OCI-LY7 (cell line): ENCODE measurements at regions not wholly inside any gene's neighbourhood (a gene's known extent, or its start where the extent isn't known, plus 50 kb on each side); places are given as distances from the start of the nearest gene placed in this dataset.

Experiments
- EZH2phosphoT487 ChIP-seq: fragments of 200-600 bp; sonication (generic); IDR thresholded peaks from 2 replicates; pipeline ENCODE4 v1.6.1; 2018; ENCODE audit warnings: low read depth, borderline replicate concordance, mild to moderate bottlenecking, mixed run types, antibody characterized with exemption, low read length, moderate library complexity, mixed read lengths
- TF ChIP-seq, protein P1 (sequence below): fragments of 200-600 bp; sonication (generic); conservative IDR thresholded peaks from 2 replicates; pipeline ENCODE4 v1.5.1; 2014; ENCODE audit warnings: mild to moderate bottlenecking, antibody characterized with exemption, low read length, moderate library complexity, mixed read lengths

GRCh38 chr16:63876103-63876502 lies 1245.8 kb downstream of the CDH11 start:
- TF ChIP-seq, protein P1, sequence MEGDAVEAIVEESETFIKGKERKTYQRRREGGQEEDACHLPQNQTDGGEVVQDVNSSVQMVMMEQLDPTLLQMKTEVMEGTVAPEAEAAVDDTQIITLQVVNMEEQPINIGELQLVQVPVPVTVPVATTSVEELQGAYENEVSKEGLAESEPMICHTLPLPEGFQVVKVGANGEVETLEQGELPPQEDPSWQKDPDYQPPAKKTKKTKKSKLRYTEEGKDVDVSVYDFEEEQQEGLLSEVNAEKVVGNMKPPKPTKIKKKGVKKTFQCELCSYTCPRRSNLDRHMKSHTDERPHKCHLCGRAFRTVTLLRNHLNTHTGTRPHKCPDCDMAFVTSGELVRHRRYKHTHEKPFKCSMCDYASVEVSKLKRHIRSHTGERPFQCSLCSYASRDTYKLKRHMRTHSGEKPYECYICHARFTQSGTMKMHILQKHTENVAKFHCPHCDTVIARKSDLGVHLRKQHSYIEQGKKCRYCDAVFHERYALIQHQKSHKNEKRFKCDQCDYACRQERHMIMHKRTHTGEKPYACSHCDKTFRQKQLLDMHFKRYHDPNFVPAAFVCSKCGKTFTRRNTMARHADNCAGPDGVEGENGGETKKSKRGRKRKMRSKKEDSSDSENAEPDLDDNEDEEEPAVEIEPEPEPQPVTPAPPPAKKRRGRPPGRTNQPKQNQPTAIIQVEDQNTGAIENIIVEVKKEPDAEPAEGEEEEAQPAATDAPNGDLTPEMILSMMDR, result no peak
- TF ChIP-seq EZH2phosphoT487, result no peak
